Testis (tissue), 2 donors: ENCODE measurements at regions not wholly inside any gene's neighbourhood (a gene's known extent, or its start where the extent isn't known, plus 50 kb on each side); places are given as distances from the start of the nearest gene placed in this dataset.
A peak's percentile ranks its signal among the peaks of the same experiment; 100 is the strongest.

Experiments
- DNase-seq: peaks from one replicate; pipeline ENCODE4 v3.0.0-alpha.2; 2019
- H3K27ac ChIP-seq, 2 donors: fragments of 200-600 bp; sonication (generic); one replicate each; pipeline ENCODE4 v1.5.1; 2019
- H3K27me3 ChIP-seq: fragments of 200-600 bp; sonication (generic); one replicate; pipeline ENCODE4 v1.5.1; 2019
- H3K36me3 ChIP-seq: fragments of 200-600 bp; sonication (generic); one replicate; pipeline ENCODE4 v1.5.1; 2017; ENCODE audit warnings: low read depth; ENCODE audit errors: missing control alignments
- H3K4me1 ChIP-seq: fragments of 200-600 bp; sonication (generic); one replicate; pipeline ENCODE4 v1.5.1; 2019
- H3K4me3 ChIP-seq, 2 donors: fragments of 200-600 bp; sonication (generic); one replicate each; pipeline ENCODE4 v1.5.1; 2017 to 2019
- H3K9me3 ChIP-seq: fragments of 200-600 bp; sonication (generic); one replicate; pipeline ENCODE4 v1.5.1; 2017
- CTCF ChIP-seq, 3 experiments: fragments of 450-650 bp in 2 of 3; fragments of 200-600 bp in 1 of 3; sonication (generic) in 1 of 3; IDR thresholded peaks; one replicate each; pipeline ENCODE4 v1.5.1; 2016 to 2019; ENCODE audit warnings: antibody characterized with exemption in 3 of 3, mild to moderate bottlenecking in 2 of 3, moderate library complexity in 1 of 3
- POLR2A ChIP-seq: fragments of 450-650 bp; IDR thresholded peaks from one replicate; pipeline ENCODE4 v1.6.1; 2017; ENCODE audit warnings: antibody characterized with exemption, mild to moderate bottlenecking, moderate library complexity
- WGBS, 2 donors: methylation state at CpG; one replicate each; pipeline ENCODE4 v1.1.5; 2018; 5-methylcytosine and 5-hydroxymethylcytosine counted together
- intact Hi-C: fragments of 100-400 bp; cut with DNase I; formaldehyde crosslinking; loops from one replicate; pipeline ENCODE4 v1.15.1; 2023; ENCODE audit warnings: low total_unique reads

- WGBS, 2 donors, result 31 to 45% methylated on average over 4 to 7 of the region's 7 CpGs
- no peaks in the 10 kb centered on the region for H3K27me3 ChIP-seq
- DNase-seq, result peak; percentile 83
- TF ChIP-seq POLR2A (no peak), CTCF (IDR thresholded peaks at IDR 0.05) (peak; percentile 52 to 62 (median 53))
- H3K36me3 ChIP-seq, result no peaks in the 10 kb centered on the region
- no peaks in the 10 kb centered on the region for H3K4me1 ChIP-seq
- H3K4me3 ChIP-seq, result no peak overlapping the region
- H3K27ac ChIP-seq, result no peak overlapping the region
- intact Hi-C loops, result no loop called here
- H3K9me3 ChIP-seq, result no peaks in the 10 kb centered on the region
Measured at GRCh38 chr2:88831792-88832248, 140.3 kb downstream of the RPIA start.

- H3K4me1 ChIP-seq, result no peaks in the 10 kb centered on the region
- peak in 1 of 3 experiments; percentile 11 for TF ChIP-seq CTCF (IDR thresholded peaks at IDR 0.05)
- TF ChIP-seq POLR2A, result no peak
- intact Hi-C loops, result no loop called here
- no peak overlapping the region for H3K4me3 ChIP-seq
- no peaks in the 10 kb centered on the region for H3K36me3 ChIP-seq
- DNase-seq, result no peak
- WGBS, 2 donors, result 81 to 84% methylated on average over 5 to 8 of the region's 8 CpGs
- no peak overlapping the region for H3K27ac ChIP-seq
- H3K27me3 ChIP-seq, result no peaks in the 10 kb centered on the region
- no peaks in the 10 kb centered on the region for H3K9me3 ChIP-seq
Measured at GRCh38 chr2:88832311-88832991, 141.0 kb downstream of the RPIA start.

- no peaks in the 10 kb centered on the region for H3K9me3 ChIP-seq
- intact Hi-C loops, result no loop called here
- H3K4me3 ChIP-seq, result no peak overlapping the region
- no peaks in the 10 kb centered on the region for H3K27me3 ChIP-seq
- TF ChIP-seq POLR2A, result no peak
- no peak for TF ChIP-seq CTCF (IDR thresholded peaks at IDR 0.05)
- H3K36me3 ChIP-seq, result no peaks in the 10 kb centered on the region
- H3K27ac ChIP-seq, result no peak overlapping the region
- no peaks in the 10 kb centered on the region for H3K4me1 ChIP-seq
- DNase-seq, result no peak
- WGBS, 2 donors, result 85 to 96% methylated on average over 1 of the region's 1 CpG
Measured at GRCh38 chr2:88832992-88833389, 141.5 kb downstream of the RPIA start.

- no peaks in the 10 kb centered on the region for H3K9me3 ChIP-seq
- intact Hi-C loops, result no loop called here
Measured at GRCh38 chr2:88834376-88834775, 142.9 kb downstream of the RPIA start.

More at GRCh38 chr2:88834376-88834775, 142.9 kb downstream of the RPIA start:
- no peak overlapping the region for H3K27ac ChIP-seq
- H3K27me3 ChIP-seq, result no peaks in the 10 kb centered on the region
- no peaks in the 10 kb centered on the region for H3K36me3 ChIP-seq
- no peak overlapping the region for H3K4me3 ChIP-seq
- no peak for DNase-seq
- TF ChIP-seq CTCF (IDR thresholded peaks at IDR 0.05) (no peak), POLR2A (no peak)
- no peaks in the 10 kb centered on the region for H3K4me1 ChIP-seq
